SU-DHL-6 (cell line): ENCODE measurements at regions not wholly inside any gene's neighbourhood (a gene's known extent, or its start where the extent isn't known, plus 50 kb on each side); places are given as distances from the start of the nearest gene placed in this dataset.

Experiments used
- H2AFZ ChIP-seq: fragments of 200-600 bp; sonication (generic); 2 replicates; pipeline ENCODE4 v1.6.1; 2014; ENCODE audit warnings: low read depth, mild to moderate bottlenecking, moderate library complexity, mixed read lengths, antibody characterized with exemption, low read length; ENCODE audit not compliant: severe bottlenecking
- H3F3A ChIP-seq: fragments of 200-600 bp; shearing (Covaris generic); 2 replicates; pipeline ENCODE4 v1.6.0; 2016; ENCODE audit warnings: antibody characterized with exemption, mild to moderate bottlenecking; ENCODE audit not compliant: insufficient read depth
- H3K27ac ChIP-seq: fragments of 200-600 bp; sonication (generic); 2 replicates; pipeline ENCODE4 v1.5.1; 2016; ENCODE audit warnings: low read depth, mild to moderate bottlenecking, low read length, moderate library complexity, mixed read lengths
- H3K27me3 ChIP-seq: fragments of 200-600 bp; sonication (generic), shearing (Covaris generic); 2 replicates; pipeline ENCODE4 v1.6.0; 2014; ENCODE audit warnings: mild to moderate bottlenecking, low read length
- H3K36me3 ChIP-seq: fragments of 200-600 bp; sonication (generic); 2 replicates; pipeline ENCODE4 v1.6.1; 2014; ENCODE audit warnings: mild to moderate bottlenecking, low read length, mixed read lengths
- H3K4me2 ChIP-seq: fragments of 300-600, 200-600 bp; shearing (Covaris generic), sonication (generic); 2 replicates; pipeline ENCODE4 v1.6.0; 2014; ENCODE audit warnings: low read length, low read depth, mild to moderate bottlenecking; ENCODE audit not compliant: poor library complexity, severe bottlenecking
- H3K4me3 ChIP-seq: fragments of 200-600 bp; sonication (generic); 2 replicates; pipeline ENCODE4 v1.5.1; 2014; ENCODE audit warnings: antibody characterized with exemption, low read length, mild to moderate bottlenecking, mixed read lengths; ENCODE audit not compliant: insufficient read depth, poor library complexity, severe bottlenecking
- H3K79me2 ChIP-seq: fragments of 200-600 bp; sonication (generic); 2 replicates; pipeline ENCODE4 v1.6.1; 2014; ENCODE audit warnings: mild to moderate bottlenecking, low read length, moderate library complexity; ENCODE audit not compliant: insufficient read depth
- H3K9ac ChIP-seq: fragments of 200-600 bp; sonication (generic); 2 replicates; pipeline ENCODE4 v1.7.0; 2014; ENCODE audit warnings: mild to moderate bottlenecking, low read length
- H3K9me2 ChIP-seq: fragments of 200-600 bp; sonication (generic); replicated peaks from 2 replicates; pipeline ENCODE4 v1.6.1; 2014; ENCODE audit warnings: low read length; ENCODE audit not compliant: insufficient read depth
- H3K9me3 ChIP-seq: fragments of 200-600 bp; sonication (generic); 2 replicates; pipeline ENCODE4 v1.6.1; 2014; ENCODE audit warnings: low read length, mixed read lengths; ENCODE audit not compliant: insufficient read depth
- H4K20me1 ChIP-seq: fragments of 200-600 bp; sonication (generic); 2 replicates; pipeline ENCODE4 v1.6.1; 2014; ENCODE audit warnings: low read depth, mild to moderate bottlenecking, antibody characterized with exemption, low read length, moderate library complexity, mixed read lengths
- EZH2phosphoT487 ChIP-seq: fragments of 200-600 bp; sonication (generic), shearing (Covaris generic); conservative IDR thresholded peaks from 2 replicates; pipeline ENCODE4 v1.6.1; 2018; ENCODE audit warnings: mild to moderate bottlenecking, antibody characterized with exemption, low read length, moderate library complexity, mixed read lengths
- TF ChIP-seq, protein P1 (sequence below): fragments of 200-600 bp; sonication (generic); IDR thresholded peaks from one replicate; pipeline ENCODE4 v1.5.1; 2017; ENCODE audit warnings: antibody characterized with exemption, mild to moderate bottlenecking, low read length, moderate library complexity; ENCODE audit not compliant: insufficient read depth, poor library complexity, severe bottlenecking

DNA sequence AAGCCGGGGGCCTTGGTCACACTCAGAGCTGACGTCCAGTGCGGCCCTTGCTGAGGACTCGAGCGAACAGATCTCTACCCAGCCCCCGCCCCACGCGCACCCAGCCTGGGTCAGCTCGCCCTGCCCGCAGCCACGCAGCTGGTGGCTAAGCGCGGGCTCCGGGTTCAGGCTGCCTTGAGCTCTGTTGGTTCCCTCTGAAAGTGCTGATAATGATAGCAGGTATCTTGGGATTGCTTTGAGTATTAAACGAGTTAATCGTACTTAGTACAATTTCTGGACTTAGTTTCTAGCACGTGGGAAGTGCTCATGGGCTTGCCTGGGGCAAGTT, 88.1 kb upstream of the TGM3 start:
- Histone ChIP-seq H3K27me3 (no peaks in the 10 kb centered on the region), H3K9ac (peak overlapping the region; percentile 11; the same call in 1 of the 2 replicates), H3K9me3 (no peaks in the 10 kb centered on the region), H3K9me2 (no peaks in the 10 kb centered on the region), H3K27ac (no peak overlapping the region), H4K20me1 (no peaks in the 10 kb centered on the region), H3K36me3 (no peaks in the 10 kb centered on the region), H2AFZ (peak overlapping the region; percentile 89), H3K4me3 (no peak overlapping the region), H3K4me2 (peak overlapping the region; percentile 55), H3F3A (no peaks in the 10 kb centered on the region), H3K79me2 (no peaks in the 10 kb centered on the region)
- TF ChIP-seq, protein P1, sequence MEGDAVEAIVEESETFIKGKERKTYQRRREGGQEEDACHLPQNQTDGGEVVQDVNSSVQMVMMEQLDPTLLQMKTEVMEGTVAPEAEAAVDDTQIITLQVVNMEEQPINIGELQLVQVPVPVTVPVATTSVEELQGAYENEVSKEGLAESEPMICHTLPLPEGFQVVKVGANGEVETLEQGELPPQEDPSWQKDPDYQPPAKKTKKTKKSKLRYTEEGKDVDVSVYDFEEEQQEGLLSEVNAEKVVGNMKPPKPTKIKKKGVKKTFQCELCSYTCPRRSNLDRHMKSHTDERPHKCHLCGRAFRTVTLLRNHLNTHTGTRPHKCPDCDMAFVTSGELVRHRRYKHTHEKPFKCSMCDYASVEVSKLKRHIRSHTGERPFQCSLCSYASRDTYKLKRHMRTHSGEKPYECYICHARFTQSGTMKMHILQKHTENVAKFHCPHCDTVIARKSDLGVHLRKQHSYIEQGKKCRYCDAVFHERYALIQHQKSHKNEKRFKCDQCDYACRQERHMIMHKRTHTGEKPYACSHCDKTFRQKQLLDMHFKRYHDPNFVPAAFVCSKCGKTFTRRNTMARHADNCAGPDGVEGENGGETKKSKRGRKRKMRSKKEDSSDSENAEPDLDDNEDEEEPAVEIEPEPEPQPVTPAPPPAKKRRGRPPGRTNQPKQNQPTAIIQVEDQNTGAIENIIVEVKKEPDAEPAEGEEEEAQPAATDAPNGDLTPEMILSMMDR: no peak
- no peak for TF ChIP-seq EZH2phosphoT487

DNA sequence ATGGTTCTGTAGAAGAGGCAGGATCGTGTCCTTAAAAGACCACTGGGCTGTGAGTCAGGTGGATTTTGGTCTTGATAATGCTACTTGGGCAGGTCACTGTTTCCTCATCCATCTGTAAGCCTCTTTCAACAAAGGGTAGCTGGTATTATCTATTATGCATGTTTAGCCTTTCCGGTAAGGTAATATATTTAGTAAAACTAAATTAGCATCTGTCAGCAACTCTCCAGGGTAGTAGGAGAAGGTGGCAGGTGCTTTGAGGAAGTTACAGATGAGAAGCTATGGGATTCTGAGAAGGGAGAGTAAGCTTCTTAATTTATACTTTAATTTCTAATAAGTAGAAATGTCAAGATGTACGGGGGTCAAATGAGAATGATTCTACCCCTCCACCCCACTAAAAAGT, 86.9 kb upstream of the TGM3 start:
- H3K27ac ChIP-seq: no peak overlapping the region

DNA sequence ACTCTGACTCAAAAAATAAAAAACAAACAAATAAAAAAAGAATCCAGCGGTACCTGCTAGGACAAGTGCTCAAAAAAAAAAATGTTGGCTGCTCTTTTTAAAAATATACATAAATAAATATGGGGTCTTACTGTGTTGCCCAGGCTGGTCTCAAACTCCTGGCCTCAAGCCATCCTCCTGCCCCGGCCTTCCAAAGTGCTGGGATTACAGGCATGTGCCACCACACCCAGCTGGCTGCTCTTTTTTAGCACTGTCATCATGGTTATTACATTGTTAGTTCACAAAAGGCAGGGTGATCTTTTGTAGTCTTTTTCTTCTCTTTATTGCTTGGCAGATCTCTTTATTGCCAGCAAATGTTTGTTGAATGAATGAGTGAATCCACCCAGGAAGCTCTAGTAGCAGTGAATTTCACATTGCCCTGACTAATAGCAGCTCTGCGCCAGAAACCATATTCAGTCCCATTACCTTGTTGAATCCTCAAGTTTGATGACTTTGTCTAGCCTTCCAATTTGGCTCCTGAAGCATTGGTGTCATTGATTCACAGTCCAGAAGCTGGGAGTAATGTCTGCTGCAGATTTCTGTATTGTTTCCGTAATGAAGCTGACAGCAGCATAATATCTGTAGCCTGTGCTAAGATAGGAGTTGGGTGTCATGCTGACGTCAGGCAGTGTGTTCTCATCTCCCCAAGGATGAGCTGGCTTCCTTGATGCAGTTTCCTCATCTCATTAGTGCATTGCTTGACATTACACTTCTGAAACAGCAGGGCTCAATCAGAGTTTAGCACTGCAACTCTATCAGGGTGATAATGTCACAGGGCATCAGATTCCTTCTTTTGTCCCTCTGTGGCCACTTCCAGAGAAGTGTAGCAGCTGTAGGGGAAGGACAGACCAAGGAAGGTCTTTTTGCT, 84.9 kb upstream of the TGM3 start:
- H3K4me3 ChIP-seq: no peak overlapping the region
- H3K9me2 ChIP-seq: no peaks in the 10 kb centered on the region
- no peaks in the 10 kb centered on the region for H3K9me3 ChIP-seq
- no peak overlapping the region for H3K27ac ChIP-seq
- TF ChIP-seq EZH2phosphoT487: no peak
- TF ChIP-seq, protein P1: no peak
- no peak overlapping the region for H3K9ac ChIP-seq
- H3K4me2 ChIP-seq: no peak overlapping the region
- H3K79me2 ChIP-seq: no peaks in the 10 kb centered on the region
- no peaks in the 10 kb centered on the region for H4K20me1 ChIP-seq
- no peaks in the 10 kb centered on the region for H3F3A ChIP-seq
- H3K36me3 ChIP-seq: no peaks in the 10 kb centered on the region
- H3K27me3 ChIP-seq: no peaks in the 10 kb centered on the region
- no peak overlapping the region for H2AFZ ChIP-seq

More for the DNA sequence above, 86.9 kb upstream of the TGM3 start:
- no peak for TF ChIP-seq EZH2phosphoT487
- TF ChIP-seq, protein P1: no peak
- no peaks in the 10 kb centered on the region for H3K9me3 ChIP-seq
- H3K4me2 ChIP-seq: no peak overlapping the region
- no peaks in the 10 kb centered on the region for H3K36me3 ChIP-seq
- H3K9me2 ChIP-seq: no peaks in the 10 kb centered on the region
- H3F3A ChIP-seq: no peaks in the 10 kb centered on the region
- H3K27me3 ChIP-seq: no peaks in the 10 kb centered on the region
- no peaks in the 10 kb centered on the region for H3K79me2 ChIP-seq
- H3K4me3 ChIP-seq: no peak overlapping the region
- H4K20me1 ChIP-seq: no peaks in the 10 kb centered on the region
- H2AFZ ChIP-seq: no peak overlapping the region
- H3K9ac ChIP-seq: no peak overlapping the region
